HG03460 (cell line): ENCODE measurements at regions not wholly inside any gene's neighbourhood (a gene's known extent, or its start where the extent isn't known, plus 50 kb on each side); places are given as distances from the start of the nearest gene placed in this dataset.

ENCODE experiments used
- ATAC-seq: cut with Tn5 transposase; IDR thresholded peaks from one replicate; pipeline ENCODE4 v1.9.1; 2021; ENCODE audit not compliant: unreplicated experiment

DNA sequence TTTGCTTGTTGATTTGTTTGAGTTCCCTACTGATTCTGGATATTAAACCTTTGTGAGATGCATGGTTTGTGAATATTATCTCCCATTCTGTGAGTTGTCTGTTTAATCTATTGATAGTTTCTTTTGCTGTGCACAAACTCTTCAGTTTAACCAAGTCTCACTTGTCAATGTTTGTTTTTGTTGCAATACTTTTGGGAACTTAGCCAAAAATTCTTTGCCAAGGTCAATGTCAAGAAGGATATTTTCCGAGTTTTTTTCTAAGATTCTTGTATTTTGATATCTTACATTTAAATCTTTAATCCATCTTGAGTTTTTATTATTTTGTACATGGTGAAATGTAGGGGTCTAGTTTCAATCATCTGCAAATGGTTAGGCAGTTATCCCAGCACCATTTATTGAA lies 1230.7 kb upstream of the NCAM2 start:
- ATAC-seq = no peak

DNA sequence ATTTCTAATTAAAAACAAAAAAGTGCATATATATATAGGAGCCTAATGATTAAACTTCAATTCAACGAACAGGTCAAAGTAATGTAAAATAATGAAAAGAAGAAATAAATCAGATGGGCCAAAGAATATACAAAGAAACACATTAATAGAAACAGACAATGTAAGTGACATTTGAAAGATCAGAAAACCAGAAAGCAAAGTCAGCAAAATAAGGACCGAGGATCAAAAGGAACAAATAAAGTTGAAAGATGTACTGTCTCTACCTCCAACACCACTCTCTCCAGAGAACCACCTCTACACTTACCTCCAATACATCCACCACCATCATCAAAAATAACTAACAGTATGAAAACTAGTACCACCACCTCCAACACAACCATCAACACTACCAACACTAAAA lies 1226.3 kb upstream of the NCAM2 start:
- ATAC-seq = no peak

DNA sequence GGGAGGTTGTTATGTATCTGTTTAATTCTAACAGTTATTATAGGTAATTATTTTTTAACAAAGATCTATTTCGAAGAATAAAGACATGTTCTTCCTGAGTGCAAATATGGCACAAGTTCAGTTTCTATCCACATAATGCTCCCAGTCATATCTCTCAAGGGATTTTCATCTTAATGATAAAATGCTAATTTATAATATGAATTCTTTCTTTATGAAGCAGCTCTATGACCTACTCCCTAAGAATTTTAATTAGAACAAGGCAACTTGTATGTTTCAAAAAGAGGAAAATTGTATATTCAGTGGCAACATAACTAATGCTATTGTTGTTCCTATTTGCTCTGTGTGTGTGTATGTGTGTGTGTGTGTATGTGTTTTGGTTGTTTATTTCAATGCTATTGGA lies 1222.1 kb upstream of the NCAM2 start:
- ATAC-seq = no peak

DNA sequence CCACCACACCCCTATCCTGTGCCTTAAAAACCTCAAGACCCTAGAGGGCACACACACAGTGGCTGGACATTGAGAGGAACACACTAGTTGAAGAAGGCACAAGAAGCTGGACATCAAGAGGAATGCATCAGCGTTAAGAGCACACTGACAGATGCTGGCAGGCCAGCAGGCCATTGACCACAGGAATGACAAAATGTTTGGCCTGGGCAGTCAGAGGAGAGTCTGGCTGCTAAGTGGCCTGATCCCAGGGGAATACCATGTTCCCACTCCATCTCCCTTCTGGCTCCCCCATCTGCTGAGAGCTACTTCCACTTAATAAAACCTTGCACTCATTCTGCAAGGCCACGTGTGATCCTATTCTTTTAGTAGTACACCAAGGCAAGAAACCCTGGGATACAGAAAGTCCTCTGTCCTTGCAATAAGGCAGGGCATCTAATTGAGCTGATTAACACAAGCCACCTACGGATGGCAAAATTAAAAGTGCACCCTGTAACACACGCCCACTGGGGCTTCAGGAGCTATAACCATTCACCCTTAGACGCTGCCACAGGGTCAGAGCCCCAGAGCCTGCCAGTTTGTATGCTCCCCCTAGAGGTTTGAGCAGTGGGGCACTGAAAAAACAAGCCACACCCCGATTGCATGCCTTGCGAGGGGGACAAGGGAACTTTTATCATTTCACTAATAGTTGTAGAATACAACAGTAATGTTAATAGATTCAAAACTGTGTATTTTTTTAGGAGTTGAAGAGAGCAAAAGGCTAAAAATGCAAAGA lies 1216.1 kb upstream of the NCAM2 start:
- no peak for ATAC-seq

DNA sequence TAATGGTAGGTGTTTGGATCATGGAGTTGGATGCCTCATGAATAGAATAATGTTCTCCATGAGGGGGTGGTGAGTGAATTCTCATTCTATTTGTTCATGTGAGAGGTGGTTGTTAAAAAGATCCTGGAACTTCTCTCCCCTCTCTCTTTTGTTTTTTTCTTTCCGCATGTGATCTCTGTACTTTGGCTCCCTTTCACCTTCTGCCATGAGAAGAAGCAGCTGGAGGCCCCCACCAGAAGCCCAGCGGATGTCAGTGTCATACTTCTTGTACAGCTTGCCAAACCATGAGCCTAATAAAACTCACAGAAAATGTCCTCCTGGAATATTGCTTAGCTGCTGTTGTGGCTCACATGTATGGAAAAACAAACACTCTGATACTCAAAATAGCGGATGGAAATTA lies 1212.3 kb upstream of the NCAM2 start:
- ATAC-seq = no peak

DNA sequence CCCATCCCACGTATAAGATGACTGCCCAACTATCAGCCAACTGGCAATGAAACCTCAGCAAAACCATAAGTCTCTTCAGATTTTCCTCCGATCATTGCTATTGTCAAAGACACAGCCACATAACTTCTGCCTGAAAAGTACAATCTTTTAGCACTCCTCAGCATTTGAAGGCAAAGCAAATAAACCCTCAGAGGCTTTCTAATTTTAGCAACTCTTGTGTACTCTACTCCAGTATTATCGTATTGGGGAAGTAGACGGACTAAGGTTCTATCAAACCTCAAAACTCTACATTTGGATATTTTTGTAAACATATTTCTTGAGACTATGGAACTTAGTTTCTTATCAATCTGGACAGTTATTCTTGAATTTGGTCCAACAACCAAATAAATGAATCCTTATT lies 1206.2 kb upstream of the NCAM2 start:
- no peak for ATAC-seq

DNA sequence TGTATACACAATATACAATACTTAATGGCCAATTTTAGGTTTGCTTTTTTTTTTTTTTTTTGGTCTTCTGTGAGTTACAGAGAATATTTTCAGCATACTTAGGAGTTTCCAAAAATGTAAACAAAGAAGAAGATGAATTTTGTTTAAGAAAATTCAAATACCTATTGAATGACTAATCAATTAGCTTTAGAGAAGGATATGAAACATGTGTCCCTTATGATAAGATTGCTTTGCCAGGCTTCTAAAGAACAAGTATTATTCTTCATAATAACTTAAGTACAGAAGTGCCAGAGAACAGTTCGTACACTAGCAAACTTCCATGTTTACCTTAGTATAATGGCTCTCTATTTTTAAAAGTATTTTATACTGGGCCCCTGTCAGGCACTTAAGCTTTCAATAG lies 1191.0 kb upstream of the NCAM2 start:
- no peak for ATAC-seq

DNA sequence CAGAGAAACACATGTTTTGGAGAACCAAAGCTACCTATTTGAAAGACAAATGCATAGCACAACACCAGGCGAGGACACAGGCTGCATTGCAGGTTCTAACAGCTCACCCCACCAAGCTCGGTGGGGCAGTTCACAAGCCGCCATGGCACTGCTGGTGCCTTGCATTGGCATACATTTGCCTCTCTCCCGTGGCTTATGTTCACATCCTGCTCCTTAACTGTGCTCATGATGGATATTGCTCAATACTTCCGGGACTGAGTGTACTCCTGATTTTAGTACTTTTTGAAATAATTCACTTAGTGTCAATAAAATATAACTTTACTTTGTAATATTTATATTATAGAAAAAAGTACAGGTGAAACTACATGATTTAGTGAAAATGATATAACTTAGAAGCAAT lies 1187.4 kb upstream of the NCAM2 start:
- ATAC-seq = no peak

DNA sequence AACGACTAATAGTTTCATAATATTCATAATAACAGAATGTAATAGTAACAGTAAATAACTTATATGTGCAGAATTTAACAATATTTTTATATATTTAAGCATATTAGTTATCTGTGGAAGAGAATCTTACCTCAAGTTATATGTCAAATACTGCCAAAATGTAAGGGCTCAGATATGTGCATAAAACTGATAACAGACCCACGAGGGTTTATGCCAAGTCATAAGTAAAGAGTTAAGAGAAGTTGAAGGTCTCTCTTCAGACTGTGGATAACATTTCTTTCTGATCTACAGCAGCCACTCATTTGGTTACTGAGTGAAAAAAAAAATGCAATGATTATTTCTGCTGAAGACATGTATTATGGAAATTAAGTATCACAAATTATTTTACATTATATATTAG lies 1167.8 kb upstream of the NCAM2 start:
- ATAC-seq = no peak

DNA sequence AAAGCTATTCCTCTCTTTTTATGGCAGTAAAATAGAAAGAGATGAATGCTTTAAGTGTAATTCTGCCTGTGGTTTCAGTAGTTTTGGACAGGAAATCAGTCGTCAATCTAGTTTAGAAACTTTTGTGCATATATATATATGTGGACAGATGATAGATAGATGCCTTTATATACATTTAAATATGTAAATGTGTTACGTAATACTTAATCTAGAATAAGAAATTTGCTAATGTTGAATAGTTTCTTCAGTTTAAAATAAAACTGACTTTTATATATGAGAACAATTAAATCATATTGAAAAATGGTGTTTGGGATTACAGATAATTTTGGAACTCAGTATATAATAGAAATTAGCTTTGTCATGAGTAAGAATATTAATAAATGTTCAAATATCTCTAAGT lies 1165.7 kb upstream of the NCAM2 start:
- ATAC-seq = no peak

DNA sequence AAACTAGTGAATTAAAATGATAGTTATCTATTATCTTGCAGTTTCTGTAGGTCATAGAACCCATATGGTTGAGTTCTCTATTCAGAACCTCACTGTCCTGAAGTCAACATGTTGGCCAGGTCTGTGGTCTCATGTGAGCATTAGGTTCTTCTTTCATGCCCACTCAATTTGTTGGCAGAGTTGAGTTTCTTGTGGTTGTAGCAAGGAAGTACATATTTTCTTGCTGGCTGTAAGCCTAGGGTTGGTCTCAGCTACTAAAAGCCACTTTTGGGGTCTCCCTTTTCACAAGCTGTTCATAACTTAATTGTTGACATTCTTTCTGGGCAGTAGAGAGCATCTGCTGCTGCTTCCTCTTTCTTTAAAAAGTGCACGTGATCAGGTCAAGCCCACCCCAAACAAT lies 1165.1 kb upstream of the NCAM2 start:
- no peak for ATAC-seq

DNA sequence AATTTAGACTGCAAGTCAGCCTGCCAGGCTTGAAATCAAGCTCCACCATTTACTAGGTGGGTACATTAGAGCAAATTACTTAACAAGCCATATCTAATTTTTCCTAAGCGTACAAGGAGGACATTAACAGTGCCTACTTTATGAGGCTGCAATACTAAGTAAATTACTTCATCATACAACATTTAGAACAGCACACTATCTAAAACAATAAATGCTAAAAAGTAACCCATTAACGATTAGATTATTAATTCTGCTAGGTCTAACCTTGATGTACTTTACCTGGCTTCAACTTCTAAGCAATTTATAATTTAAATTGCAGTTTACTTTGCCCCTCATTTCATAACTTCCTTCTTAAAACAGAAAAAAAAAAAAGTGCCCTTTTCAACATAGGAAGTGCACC lies 1155.6 kb upstream of the NCAM2 start:
- no peak for ATAC-seq

DNA sequence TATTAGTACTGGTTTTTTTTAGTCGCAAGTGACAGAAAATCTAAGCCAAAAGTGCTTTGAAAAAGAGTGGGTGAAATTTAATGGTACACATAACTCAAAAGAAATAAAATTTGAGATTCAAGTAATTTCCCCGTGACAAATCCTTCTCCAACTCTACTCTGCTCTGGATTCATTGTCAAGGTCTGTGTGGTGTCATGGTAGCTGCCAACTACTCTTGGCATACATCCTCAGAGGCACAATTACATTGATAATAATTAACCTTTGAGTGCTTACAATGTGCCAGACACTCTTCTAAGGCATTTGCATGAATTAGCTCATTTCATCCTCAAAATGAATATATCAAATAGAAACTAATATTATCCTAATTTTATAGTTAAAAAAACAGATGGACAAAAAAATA lies 1153.9 kb upstream of the NCAM2 start:
- ATAC-seq = no peak

DNA sequence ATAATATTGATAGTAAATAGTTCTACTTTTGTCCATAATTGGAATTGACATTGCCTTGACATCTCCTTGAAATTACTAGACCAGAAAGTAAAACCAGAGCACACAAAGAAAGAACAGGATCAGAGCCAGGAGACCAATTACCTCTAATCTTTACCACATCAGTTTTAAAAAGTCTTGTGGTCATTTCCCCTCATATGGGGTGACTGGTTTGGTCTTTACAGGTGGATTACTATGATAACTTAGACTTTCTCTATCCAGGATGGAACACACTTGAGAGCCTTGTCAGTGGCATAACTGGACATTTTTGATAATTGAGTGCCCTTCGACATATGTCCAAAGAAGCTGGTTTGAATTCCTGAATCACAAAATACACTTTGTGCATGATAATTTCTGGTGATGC lies 1148.1 kb upstream of the NCAM2 start:
- ATAC-seq = no peak

DNA sequence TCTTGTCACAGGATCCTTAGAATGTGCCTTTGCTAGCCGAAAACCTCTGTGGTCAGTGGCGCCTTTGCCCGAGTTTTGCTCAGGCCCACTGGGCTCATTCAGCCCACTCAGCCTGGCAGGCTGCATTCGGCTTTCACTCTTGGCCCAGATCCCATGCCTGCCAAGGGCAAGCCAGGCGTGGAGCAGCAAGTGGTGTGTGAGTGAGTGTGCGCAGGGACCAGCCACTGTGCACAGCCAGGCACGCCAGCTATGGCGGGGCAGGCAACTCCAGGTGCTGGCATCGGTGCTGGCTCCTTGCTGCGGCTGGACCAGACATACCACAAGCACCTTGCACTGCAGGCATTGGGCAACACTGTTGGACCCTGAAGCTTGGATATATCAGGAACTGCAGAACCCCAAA lies 1145.1 kb upstream of the NCAM2 start:
- no peak for ATAC-seq

DNA sequence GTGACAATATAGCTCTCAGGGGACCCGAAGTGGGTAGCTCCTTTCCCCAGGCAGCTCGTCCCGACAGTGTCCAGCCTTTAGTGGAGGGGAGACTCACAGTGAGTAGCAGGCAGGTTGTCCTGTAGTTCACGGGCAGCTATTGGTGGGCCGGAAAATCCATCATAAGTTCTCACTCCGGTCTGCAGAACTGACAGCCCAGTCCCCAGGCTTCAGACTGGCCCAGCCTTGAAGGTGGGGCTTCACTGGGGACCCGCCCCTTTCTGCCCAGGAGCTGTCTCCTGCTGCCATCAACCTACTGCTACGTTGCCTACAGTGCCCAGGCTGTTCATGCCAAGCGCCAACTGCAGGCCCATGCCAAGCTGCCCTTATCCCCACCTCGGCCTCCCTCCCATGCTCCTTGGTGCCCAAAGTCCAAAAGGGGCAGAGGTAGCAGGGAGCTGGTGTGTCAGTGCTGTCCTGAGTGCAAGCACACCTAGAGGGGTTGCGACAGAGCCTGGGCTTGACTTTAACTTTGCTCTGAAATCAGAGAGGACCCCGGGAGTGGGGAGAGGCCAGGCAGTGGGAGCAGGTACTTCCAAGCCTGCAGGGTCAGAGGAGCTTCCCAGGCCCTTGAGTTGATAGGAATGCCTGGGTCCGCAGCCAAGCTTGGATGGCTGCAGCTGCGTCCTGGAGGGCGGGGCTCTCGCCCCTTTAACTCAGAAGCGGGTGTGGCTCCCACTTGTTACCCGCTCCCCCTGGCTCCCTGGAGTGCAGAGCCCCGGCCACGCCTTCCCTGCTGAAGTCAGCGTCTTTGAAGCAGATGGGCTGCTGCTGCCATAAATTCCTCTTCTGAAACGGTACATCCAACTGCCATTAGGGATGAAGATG lies 1144.3 kb upstream of the NCAM2 start:
- ATAC-seq = no peak

DNA sequence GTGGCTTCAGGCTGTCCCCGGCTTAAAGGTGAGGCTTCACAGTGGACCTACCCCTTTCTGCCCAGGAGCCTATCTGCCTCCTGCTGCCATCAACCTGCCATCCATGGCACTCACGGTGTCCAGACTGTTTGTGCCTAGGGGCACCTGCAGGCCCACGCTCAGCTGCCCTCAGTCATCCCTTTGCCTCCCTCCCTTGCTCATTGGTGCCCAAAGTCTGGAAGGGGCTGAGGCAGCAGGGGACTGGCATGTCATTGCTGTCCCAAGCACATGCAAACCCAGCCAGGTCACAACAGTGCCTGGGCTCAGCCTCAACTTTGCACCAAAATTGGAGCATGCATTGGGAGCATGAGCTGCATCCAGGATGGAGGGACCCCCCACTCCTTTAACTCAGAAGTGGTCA lies 1142.7 kb upstream of the NCAM2 start:
- ATAC-seq = no peak

DNA sequence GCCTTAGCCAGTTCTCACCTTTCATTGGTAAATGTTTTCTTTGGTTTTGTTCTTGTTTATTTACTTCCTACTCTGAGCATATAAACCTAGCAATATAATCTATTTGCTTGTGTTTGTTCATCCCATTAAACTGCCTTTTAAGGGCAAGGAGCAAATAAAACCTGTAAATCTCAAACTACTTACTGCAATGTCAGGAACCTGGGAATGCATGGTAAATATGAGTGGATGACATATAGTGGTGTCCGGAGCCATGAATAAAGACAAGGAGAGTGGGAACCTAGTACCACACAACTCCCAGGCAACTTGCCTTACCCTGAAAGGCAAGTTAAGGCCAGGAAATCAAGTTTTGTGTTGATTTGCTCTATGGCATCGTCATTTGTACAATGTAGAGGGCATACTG lies 1133.7 kb upstream of the NCAM2 start:
- ATAC-seq = no peak

DNA sequence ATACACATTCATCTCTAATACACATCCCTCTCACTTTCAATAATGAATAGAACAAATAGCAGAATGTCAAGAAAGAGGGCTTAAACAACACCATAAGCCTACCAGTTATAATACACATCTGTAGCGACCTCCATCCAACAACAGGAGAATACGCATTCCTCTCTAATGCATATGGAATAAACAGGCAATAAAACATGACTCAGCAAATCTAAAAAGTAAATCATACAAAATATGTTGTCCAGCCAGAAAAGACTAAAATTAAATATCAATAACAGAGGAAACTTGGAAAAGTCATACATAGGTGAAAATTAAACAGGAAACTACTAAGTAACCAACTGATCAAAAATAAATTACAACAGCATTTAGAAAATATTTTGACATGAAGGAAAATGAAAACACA lies 1127.5 kb upstream of the NCAM2 start:
- ATAC-seq = no peak

DNA sequence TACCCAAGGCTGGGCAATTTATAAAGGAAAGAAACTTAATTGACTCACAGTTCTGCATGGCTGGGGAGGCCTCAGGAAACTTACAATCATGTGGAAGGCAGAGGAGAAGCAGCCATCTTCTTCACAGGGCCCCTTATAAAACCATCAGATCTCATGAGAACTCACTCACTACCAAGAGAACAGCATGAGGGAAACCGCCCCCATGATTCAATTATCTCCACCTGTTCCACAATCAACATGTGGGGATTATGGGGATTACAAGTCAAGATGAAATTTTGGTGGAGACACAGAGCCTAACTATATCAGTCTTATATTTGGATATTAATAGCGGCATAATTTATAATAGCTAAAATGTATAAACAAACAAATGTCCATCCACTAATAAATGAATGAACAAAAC lies 1123.7 kb upstream of the NCAM2 start:
- no peak for ATAC-seq

DNA sequence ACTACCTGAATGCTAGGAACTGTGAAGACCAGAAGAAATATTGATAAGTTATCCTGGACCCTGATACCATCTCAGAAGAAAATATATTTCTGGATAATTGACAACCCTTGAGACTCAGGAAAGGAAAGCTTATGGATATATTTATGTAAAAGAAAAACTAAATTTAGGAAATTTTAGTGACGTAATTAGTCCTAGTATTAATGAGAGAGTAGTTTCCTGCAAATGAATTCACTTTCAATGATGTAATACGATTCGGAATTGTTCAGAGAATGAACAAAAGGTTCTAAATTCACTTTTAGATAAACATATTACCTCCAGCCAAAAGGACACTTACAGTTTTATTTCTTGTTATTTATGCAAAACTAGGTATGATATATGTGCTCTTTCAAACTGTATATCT lies 1120.1 kb upstream of the NCAM2 start:
- no peak for ATAC-seq

DNA sequence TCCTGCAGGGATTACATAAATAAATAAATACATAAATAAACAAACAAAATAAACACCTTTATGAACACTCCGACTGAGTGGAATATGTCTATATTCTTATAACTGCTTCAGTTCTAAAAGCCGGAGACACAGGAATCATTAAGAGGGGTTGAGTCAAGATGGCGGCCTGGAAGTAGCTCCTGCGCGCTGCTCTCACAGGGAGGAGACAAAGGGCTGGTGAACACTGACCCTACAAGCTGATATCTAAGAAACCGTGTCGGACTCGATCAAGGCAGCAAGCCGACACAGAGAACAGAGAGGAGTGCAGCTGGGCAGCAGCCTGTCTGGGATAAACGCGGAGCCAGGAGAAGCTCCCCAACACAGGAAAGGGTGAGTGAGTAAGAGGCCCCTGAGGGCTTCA lies 1098.6 kb upstream of the NCAM2 start:
- no peak for ATAC-seq

DNA sequence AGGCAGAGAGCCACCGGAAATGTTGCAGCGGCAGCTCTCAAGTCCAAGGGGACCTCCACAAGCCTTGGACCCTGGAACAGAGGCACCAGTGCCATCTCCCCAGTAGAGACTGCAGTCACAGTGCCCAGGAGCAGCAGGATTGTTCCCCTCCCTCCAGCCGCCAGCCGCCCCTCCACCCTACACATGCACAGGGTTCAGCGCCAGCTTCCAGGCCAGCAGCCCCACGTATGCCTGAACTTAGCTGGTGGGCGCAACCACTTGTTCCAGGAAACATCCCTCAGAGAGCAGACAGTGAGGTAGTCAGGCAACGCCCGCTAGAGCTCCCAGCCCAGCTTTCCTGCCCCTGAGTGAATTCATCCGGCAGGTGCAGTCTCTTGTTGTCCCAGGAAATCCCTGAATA lies 1098.1 kb upstream of the NCAM2 start:
- no peak for ATAC-seq
